GM23338 (cell line): ENCODE measurements at regions not wholly inside any gene's neighbourhood (a gene's known extent, or its start where the extent isn't known, plus 50 kb on each side); places are given as distances from the start of the nearest gene placed in this dataset.

Source experiments
- CTCF ChIP-seq, 2 experiments: fragments of 200-600 bp in 1 of 2; sonication (generic) in 1 of 2; conservative IDR thresholded peaks; 2 replicates each; pipeline versions ENCODE4 v1.5.1 to v1.6.1; 2016 to 2017; ENCODE audit warnings: antibody characterized with exemption in 2 of 2, low read depth in 2 of 2, mild to moderate bottlenecking in 2 of 2, moderate library complexity in 1 of 2
- EZH2 ChIP-seq: fragments of 200-600 bp; sonication (generic); IDR thresholded peaks from one replicate; pipeline ENCODE4 v1.8.0; 2017; ENCODE audit warnings: antibody characterized with exemption, mild to moderate bottlenecking, low read depth; ENCODE audit not compliant: unreplicated experiment

- no peak for TF ChIP-seq CTCF (conservative IDR thresholded peaks at IDR 0.05; ENCODE audit: low read depth in 2 of 2)
- no peak for TF ChIP-seq EZH2
Measured at GRCh38 chr13:50255639-50256038, 240.4 kb downstream of the KCNRG start.
